IgD-negative memory B cell (primary cell): ENCODE measurements at regions not wholly inside any gene's neighbourhood (a gene's known extent, or its start where the extent isn't known, plus 50 kb on each side); places are given as distances from the start of the nearest gene placed in this dataset.

Experiments used
- H3K27ac Mint-ChIP-seq, 3 donors: one replicate each; pipeline ENCODE4 v1.8.0; 2020 to 2022; ENCODE audit warnings: mild to moderate bottlenecking in 3 of 3, mixed read lengths in 3 of 3, moderate library complexity in 1 of 3
- H3K27me3 Mint-ChIP-seq: one replicate; pipeline ENCODE4 v1.8.0; 2021; ENCODE audit warnings: mixed read lengths
- H3K36me3 Mint-ChIP-seq: one replicate; pipeline ENCODE4 v1.8.0; 2020; ENCODE audit warnings: mild to moderate bottlenecking, mixed read lengths
- H3K4me1 Mint-ChIP-seq, 3 donors: one replicate each; pipeline ENCODE4 v1.8.0; 2020 to 2022; ENCODE audit warnings: mixed read lengths in 3 of 3, mild to moderate bottlenecking in 1 of 3
- H3K4me3 Mint-ChIP-seq, 4 donors: one replicate each; pipeline ENCODE4 v1.8.0; 2020 to 2022; ENCODE audit warnings: mild to moderate bottlenecking in 4 of 4, mixed read lengths in 4 of 4, moderate library complexity in 3 of 4
- H3K9me3 Mint-ChIP-seq, 3 donors: one replicate each; pipeline ENCODE4 v1.8.0; 2020 to 2021; ENCODE audit warnings: mixed read lengths in 3 of 3, mild to moderate bottlenecking in 1 of 3

- no peaks in the 10 kb centered on the region for H3K4me1 Mint-ChIP-seq
- peaks cover 4% of the 10 kb centered on the region for H3K27me3 Mint-ChIP-seq
- no peaks in the 10 kb centered on the region for H3K9me3 Mint-ChIP-seq
- no peak overlapping the region for H3K27ac Mint-ChIP-seq
- no peak overlapping the region for H3K4me3 Mint-ChIP-seq
- H3K36me3 Mint-ChIP-seq: peaks cover 4% of the 10 kb centered on the region
Measured at GRCh38 chrX:51437521-51437920, 58.9 kb downstream of the NUDT11 start.

- H3K27ac Mint-ChIP-seq: no peak overlapping the region
Measured at GRCh38 chrX:51435101-51435500, 61.3 kb downstream of the NUDT11 start.

GRCh38 chrX:51421972-51422597 lies 74.3 kb downstream of the NUDT11 start:
- Mint-ChIP-seq H3K4me1 (peaks cover 0 to 10% (median 0%) of the 10 kb centered on the region in 3 donors), H3K27me3 (peaks cover 3% of the 10 kb centered on the region), H3K4me3 (peak overlapping the region in 1 of 4 donors; percentile 19), H3K27ac (peak overlapping the region in 1 of 3 donors; percentile 44), H3K9me3 (no peaks in the 10 kb centered on the region), H3K36me3 (peaks cover 5% of the 10 kb centered on the region)

More at GRCh38 chrX:51435101-51435500, 61.3 kb downstream of the NUDT11 start:
- no peak overlapping the region for H3K4me3 Mint-ChIP-seq
- H3K9me3 Mint-ChIP-seq: no peaks in the 10 kb centered on the region
- peaks cover 4% of the 10 kb centered on the region for H3K36me3 Mint-ChIP-seq
- H3K4me1 Mint-ChIP-seq: no peaks in the 10 kb centered on the region
- H3K27me3 Mint-ChIP-seq: peaks cover 4% of the 10 kb centered on the region

- H3K9me3 Mint-ChIP-seq: no peaks in the 10 kb centered on the region
- H3K27ac Mint-ChIP-seq: no peak overlapping the region
- peaks cover 5% of the 10 kb centered on the region for H3K36me3 Mint-ChIP-seq
- no peak overlapping the region for H3K4me3 Mint-ChIP-seq
- H3K27me3 Mint-ChIP-seq: peaks cover 3% of the 10 kb centered on the region
- H3K4me1 Mint-ChIP-seq: peaks cover 0 to 10% (median 0%) of the 10 kb centered on the region in 3 donors
Measured at GRCh38 chrX:51420610-51421009, 75.8 kb downstream of the NUDT11 start.

- no peaks in the 10 kb centered on the region for H3K27me3 Mint-ChIP-seq
- H3K27ac Mint-ChIP-seq: no peak overlapping the region
- no peaks in the 10 kb centered on the region for H3K36me3 Mint-ChIP-seq
- H3K4me1 Mint-ChIP-seq: no peaks in the 10 kb centered on the region
- peaks cover 0 to 3% (median under 1%) of the 10 kb centered on the region in 3 donors for H3K9me3 Mint-ChIP-seq
- H3K4me3 Mint-ChIP-seq: no peak overlapping the region
Measured at GRCh38 chrX:51408462-51408861, 75.8 kb downstream of the NUDT10 start.

- no peaks in the 10 kb centered on the region for H3K36me3 Mint-ChIP-seq
- H3K27me3 Mint-ChIP-seq: no peaks in the 10 kb centered on the region
- H3K4me1 Mint-ChIP-seq: no peaks in the 10 kb centered on the region
- peak overlapping the region in 1 of 4 donors; percentile 45 for H3K4me3 Mint-ChIP-seq
- peaks cover 0 to 3% (median 0%) of the 10 kb centered on the region in 3 donors for H3K9me3 Mint-ChIP-seq
- no peak overlapping the region for H3K27ac Mint-ChIP-seq
Measured at GRCh38 chrX:51407520-51408409, 75.1 kb downstream of the NUDT10 start.

GRCh38 chrX:51406688-51407519 lies 74.3 kb downstream of the NUDT10 start:
- H3K27ac Mint-ChIP-seq: no peak overlapping the region
- H3K4me3 Mint-ChIP-seq: no peak overlapping the region
- no peaks in the 10 kb centered on the region for H3K4me1 Mint-ChIP-seq
- H3K27me3 Mint-ChIP-seq: no peaks in the 10 kb centered on the region
- peaks cover 0 to 3% (median 0%) of the 10 kb centered on the region in 3 donors for H3K9me3 Mint-ChIP-seq
- H3K36me3 Mint-ChIP-seq: no peaks in the 10 kb centered on the region

- peak overlapping the region in 1 of 3 donors; percentile 24 for H3K27ac Mint-ChIP-seq
- H3K9me3 Mint-ChIP-seq: peaks cover 0 to 4% (median 0%) of the 10 kb centered on the region in 3 donors
- peaks cover 0 to 4% (median 0%) of the 10 kb centered on the region in 3 donors for H3K4me1 Mint-ChIP-seq
- no peaks in the 10 kb centered on the region for H3K27me3 Mint-ChIP-seq
- H3K36me3 Mint-ChIP-seq: no peaks in the 10 kb centered on the region
- no peak overlapping the region for H3K4me3 Mint-ChIP-seq
Measured at GRCh38 chrX:51404445-51404844, 71.8 kb downstream of the NUDT10 start.

GRCh38 chrX:51395810-51396728 lies 63.4 kb downstream of the NUDT10 start:
- peak overlapping the region; percentile 87 to 97 (median 93) for H3K4me3 Mint-ChIP-seq
- no peaks in the 10 kb centered on the region for H3K36me3 Mint-ChIP-seq
- H3K4me1 Mint-ChIP-seq: peaks cover 0 to 18% (median 9%) of the 10 kb centered on the region in 3 donors
- peak overlapping the region; percentile 85 to 91 (median 87) for H3K27ac Mint-ChIP-seq
- no peaks in the 10 kb centered on the region for H3K27me3 Mint-ChIP-seq
- H3K9me3 Mint-ChIP-seq: peaks cover 0 to 4% (median 2%) of the 10 kb centered on the region in 3 donors

GRCh38 chrX:51395480-51395809 lies 62.8 kb downstream of the NUDT10 start:
- H3K4me1 Mint-ChIP-seq: peaks cover 0 to 15% (median 9%) of the 10 kb centered on the region in 3 donors
- H3K4me3 Mint-ChIP-seq: peak overlapping the region; percentile 87 to 97 (median 93)
- H3K27ac Mint-ChIP-seq: peak overlapping the region; percentile 85 to 91 (median 87)
- H3K36me3 Mint-ChIP-seq: no peaks in the 10 kb centered on the region
- peaks cover 0 to 4% (median 2%) of the 10 kb centered on the region in 3 donors for H3K9me3 Mint-ChIP-seq
- H3K27me3 Mint-ChIP-seq: no peaks in the 10 kb centered on the region
